ENCODE measurements at regions not wholly inside any gene's neighbourhood (a gene's known extent, or its start where the extent isn't known, plus 50 kb on each side); places are given as distances from the start of the nearest gene placed in this dataset.

GRCh38 chr11:133619397-133619796 lies 87.1 kb upstream of the OPCML start:
- TF ChIP-seq POLR2AphosphoS5 (IDR thresholded peaks at IDR 0.05) (no peak), POLR2A (IDR thresholded peaks at IDR 0.05) (no peak), EP300 (IDR thresholded peaks at IDR 0.05) (no peak)
